Fibroblast of lung (primary cell): ENCODE measurements at regions not wholly inside any gene's neighbourhood (a gene's known extent, or its start where the extent isn't known, plus 50 kb on each side); places are given as distances from the start of the nearest gene placed in this dataset.
A peak's percentile ranks its signal among the peaks of the same experiment; 100 is the strongest.

Source experiments
- DNase-seq, 2 donors: peaks; one replicate each; pipeline versions ENCODE4 v3.0.0 to v3.0.0-alpha.2; 2010; ENCODE audit warnings: low read depth in 2 of 2
- H2AFZ ChIP-seq: 2 replicates; pipeline ENCODE4 v1.5.1; 2012; ENCODE audit warnings: low read length, control low read depth, inconsistent platforms
- H3K27ac ChIP-seq: 2 replicates; pipeline ENCODE4 v1.5.1; 2011; ENCODE audit warnings: low read length, control low read depth; ENCODE audit not compliant: insufficient read depth
- H3K27me3 ChIP-seq: 2 replicates; pipeline ENCODE4 v1.5.1; 2011; ENCODE audit warnings: mild to moderate bottlenecking, low read length; ENCODE audit not compliant: control insufficient read depth, insufficient read depth
- H3K36me3 ChIP-seq: 2 replicates; pipeline ENCODE4 v1.5.1; 2011; ENCODE audit warnings: low read length; ENCODE audit not compliant: control insufficient read depth, insufficient read depth
- H3K4me1 ChIP-seq: 2 replicates; pipeline ENCODE4 v1.5.1; 2011; ENCODE audit warnings: low read length; ENCODE audit not compliant: control insufficient read depth, insufficient read depth; ENCODE audit errors: extremely low read depth
- H3K4me2 ChIP-seq: 2 replicates; pipeline ENCODE4 v1.5.1; 2011; ENCODE audit warnings: low read length, control low read depth; ENCODE audit not compliant: insufficient read depth; ENCODE audit errors: extremely low read depth
- H3K4me3 ChIP-seq, 4 experiments: fragments of 200-600 bp in 1 of 4; sonication (generic) in 1 of 4; replicated peaks in 1 of 4; 2 replicates each; pipeline ENCODE4 v1.5.1; 2011 to 2016; ENCODE audit warnings: low read length in 4 of 4, low read depth in 3 of 4, mild to moderate bottlenecking in 3 of 4, control low read depth in 2 of 4, inconsistent platforms in 1 of 4, mixed read lengths in 1 of 4; ENCODE audit not compliant: insufficient read depth in 1 of 4; ENCODE audit errors: control extremely low read depth in 1 of 4
- H3K79me2 ChIP-seq: 2 replicates; pipeline ENCODE4 v1.5.1; 2012; ENCODE audit warnings: mild to moderate bottlenecking, low read length, inconsistent platforms; ENCODE audit not compliant: control insufficient read depth, insufficient read depth
- H3K9ac ChIP-seq: 2 replicates; pipeline ENCODE4 v1.5.1; 2011; ENCODE audit warnings: mild to moderate bottlenecking, low read length, control low read depth; ENCODE audit not compliant: insufficient read depth
- H3K9me3 ChIP-seq: 2 replicates; pipeline ENCODE4 v1.5.1; 2012; ENCODE audit warnings: low read depth, low read length; ENCODE audit not compliant: control insufficient read depth, insufficient read depth
- H4K20me1 ChIP-seq: 2 replicates; pipeline ENCODE4 v1.5.1; 2011; ENCODE audit warnings: low read length; ENCODE audit not compliant: control insufficient read depth, insufficient read depth; ENCODE audit errors: extremely low read depth
- EZH2 ChIP-seq: IDR thresholded peaks from 2 replicates; pipeline ENCODE4 v1.5.1; 2012; ENCODE audit warnings: low read length, control low read depth, mild to moderate bottlenecking; ENCODE audit errors: missing control alignments
- TF ChIP-seq, protein P1 (sequence below), 2 donors: IDR thresholded peaks in 1 of 2; conservative IDR thresholded peaks in 1 of 2; 1 replicate in 1 of 2; 2 replicates in 1 of 2; pipeline ENCODE4 v1.5.1; 2011 to 2012; ENCODE audit warnings: low read length in 2 of 2, control low read depth in 1 of 2, inconsistent platforms in 1 of 2, low read depth in 1 of 2, mild to moderate bottlenecking in 1 of 2

DNA sequence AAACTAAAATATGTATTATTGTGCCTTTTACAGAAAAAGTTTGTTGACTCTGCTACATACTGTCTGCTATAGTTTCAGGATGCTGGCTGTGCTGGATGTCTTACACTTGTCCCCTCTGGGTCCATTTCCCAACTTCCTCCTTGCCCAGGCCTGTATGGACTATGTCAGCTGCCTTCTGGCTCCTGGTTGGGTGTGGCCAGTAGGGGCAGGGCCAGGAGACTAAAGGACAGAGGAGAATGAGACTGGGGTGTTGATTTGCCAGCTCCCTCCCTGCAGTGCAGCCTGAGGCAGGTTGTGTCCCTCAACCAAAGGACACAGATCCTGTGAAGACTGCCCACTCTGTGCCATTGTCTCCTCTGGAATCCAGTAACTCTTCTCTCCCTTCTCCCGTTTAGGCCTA, 90.6 kb upstream of the UBE2E2 start:
- H3K36me3 ChIP-seq = no peaks in the 10 kb centered on the region
- H3K27ac ChIP-seq = no peak overlapping the region
- no peaks in the 10 kb centered on the region for H3K79me2 ChIP-seq
- no peaks in the 10 kb centered on the region for H4K20me1 ChIP-seq
- DNase-seq = no peak
- no peaks in the 10 kb centered on the region for H3K9me3 ChIP-seq
- H3K9ac ChIP-seq = no peak overlapping the region
- no peak overlapping the region for H3K4me3 ChIP-seq
- H3K4me2 ChIP-seq = no peak overlapping the region
- H3K4me1 ChIP-seq = no peaks in the 10 kb centered on the region
- TF ChIP-seq EZH2 = no peak
- TF ChIP-seq, protein P1, sequence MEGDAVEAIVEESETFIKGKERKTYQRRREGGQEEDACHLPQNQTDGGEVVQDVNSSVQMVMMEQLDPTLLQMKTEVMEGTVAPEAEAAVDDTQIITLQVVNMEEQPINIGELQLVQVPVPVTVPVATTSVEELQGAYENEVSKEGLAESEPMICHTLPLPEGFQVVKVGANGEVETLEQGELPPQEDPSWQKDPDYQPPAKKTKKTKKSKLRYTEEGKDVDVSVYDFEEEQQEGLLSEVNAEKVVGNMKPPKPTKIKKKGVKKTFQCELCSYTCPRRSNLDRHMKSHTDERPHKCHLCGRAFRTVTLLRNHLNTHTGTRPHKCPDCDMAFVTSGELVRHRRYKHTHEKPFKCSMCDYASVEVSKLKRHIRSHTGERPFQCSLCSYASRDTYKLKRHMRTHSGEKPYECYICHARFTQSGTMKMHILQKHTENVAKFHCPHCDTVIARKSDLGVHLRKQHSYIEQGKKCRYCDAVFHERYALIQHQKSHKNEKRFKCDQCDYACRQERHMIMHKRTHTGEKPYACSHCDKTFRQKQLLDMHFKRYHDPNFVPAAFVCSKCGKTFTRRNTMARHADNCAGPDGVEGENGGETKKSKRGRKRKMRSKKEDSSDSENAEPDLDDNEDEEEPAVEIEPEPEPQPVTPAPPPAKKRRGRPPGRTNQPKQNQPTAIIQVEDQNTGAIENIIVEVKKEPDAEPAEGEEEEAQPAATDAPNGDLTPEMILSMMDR (conservative IDR thresholded peaks at IDR 0.05 in 1 of 2, IDR thresholded peaks at IDR 0.05 in 1 of 2; ENCODE audit: low read depth in 1 of 2, low read length in 2 of 2) = no peak
- H3K27me3 ChIP-seq = no peaks in the 10 kb centered on the region
- H2AFZ ChIP-seq = no peak overlapping the region

DNA sequence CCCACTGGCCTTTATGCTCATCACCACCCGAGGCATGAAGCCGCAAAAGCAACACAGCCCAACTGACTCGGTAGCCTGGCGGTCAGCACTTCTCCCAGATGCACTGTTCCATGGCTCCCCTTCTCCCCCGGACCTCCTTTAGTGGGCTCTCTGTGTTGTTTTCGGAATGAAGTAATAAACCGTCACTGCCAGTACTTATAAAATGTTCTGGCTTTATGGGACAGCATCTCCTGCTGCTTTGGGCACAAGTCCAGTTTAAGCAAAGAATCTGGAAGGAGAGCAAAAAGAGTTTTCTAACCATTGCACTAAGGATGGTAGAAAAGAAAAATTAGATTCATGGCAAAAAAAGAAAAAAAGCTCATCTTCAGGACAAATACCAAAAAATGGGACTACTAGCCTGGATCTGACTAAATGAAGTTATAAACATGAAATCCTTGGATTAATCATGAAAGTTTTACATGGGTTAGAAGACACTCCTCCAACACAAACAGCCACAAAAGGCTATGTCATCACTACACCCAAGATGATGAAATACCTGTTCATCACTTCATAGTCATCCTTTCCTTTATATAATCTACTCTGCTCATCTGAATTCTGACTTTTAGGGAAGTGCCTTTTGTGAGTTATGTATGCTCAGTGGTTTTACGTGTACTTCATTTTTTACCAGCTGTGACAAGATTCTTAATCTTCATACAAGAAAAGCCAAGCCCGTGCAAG, 89.5 kb upstream of the UBE2E2 start:
- no peaks in the 10 kb centered on the region for H4K20me1 ChIP-seq
- H3K36me3 ChIP-seq = no peaks in the 10 kb centered on the region
- H3K4me3 ChIP-seq = no peak overlapping the region
- no peaks in the 10 kb centered on the region for H3K27me3 ChIP-seq
- no peaks in the 10 kb centered on the region for H3K9me3 ChIP-seq
- H3K79me2 ChIP-seq = no peaks in the 10 kb centered on the region
- no peak overlapping the region for H2AFZ ChIP-seq
- DNase-seq = peak; percentile 24 to 72
- no peak overlapping the region for H3K9ac ChIP-seq
- H3K4me2 ChIP-seq = no peak overlapping the region
- H3K27ac ChIP-seq = no peak overlapping the region
- TF ChIP-seq EZH2 = no peak
- TF ChIP-seq, protein P1 (conservative IDR thresholded peaks at IDR 0.05 in 1 of 2, IDR thresholded peaks at IDR 0.05 in 1 of 2; ENCODE audit: low read depth in 1 of 2, low read length in 2 of 2) = no peak
- H3K4me1 ChIP-seq = no peaks in the 10 kb centered on the region

DNA sequence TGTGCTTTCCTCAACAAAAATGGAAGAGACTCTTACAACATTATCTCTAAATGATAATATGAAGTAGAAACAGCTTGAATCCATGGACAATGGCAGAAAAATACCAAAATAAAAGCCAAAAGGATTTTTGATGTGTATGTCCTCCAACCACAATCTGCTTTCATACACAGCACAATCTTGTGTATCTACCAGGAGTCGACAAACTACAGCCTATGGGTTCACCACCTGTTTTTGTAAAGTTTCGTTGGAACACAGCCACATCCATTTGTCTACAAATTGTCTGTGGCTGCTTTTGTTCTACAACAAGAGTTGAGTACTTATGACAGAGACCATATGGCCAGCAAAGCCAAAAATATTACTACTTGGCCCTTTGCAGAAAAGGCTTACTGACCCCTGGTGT, 88.7 kb upstream of the UBE2E2 start:
- Histone ChIP-seq H3K27ac (no peak overlapping the region), H3K4me1 (no peaks in the 10 kb centered on the region), H3K4me3 (no peak overlapping the region), H3K9ac (no peak overlapping the region), H3K79me2 (no peaks in the 10 kb centered on the region), H3K27me3 (no peaks in the 10 kb centered on the region), H2AFZ (no peak overlapping the region), H3K4me2 (no peak overlapping the region), H3K9me3 (no peaks in the 10 kb centered on the region), H4K20me1 (no peaks in the 10 kb centered on the region), H3K36me3 (no peaks in the 10 kb centered on the region)
- TF ChIP-seq EZH2 = no peak
- TF ChIP-seq, protein P1 (conservative IDR thresholded peaks at IDR 0.05 in 1 of 2, IDR thresholded peaks at IDR 0.05 in 1 of 2; ENCODE audit: low read depth in 1 of 2, low read length in 2 of 2) = no peak
- DNase-seq = peak in 1 of 2 donors; percentile 36
